ENCODE measurements at regions not wholly inside any gene's neighbourhood (a gene's known extent, or its start where the extent isn't known, plus 50 kb on each side); places are given as distances from the start of the nearest gene placed in this dataset.
"Not testable (repeated sequence)": the region's sequence is repeated elsewhere in the genome, so short reads cannot be mapped to it uniquely, and the experiment has no call there.

DNA sequence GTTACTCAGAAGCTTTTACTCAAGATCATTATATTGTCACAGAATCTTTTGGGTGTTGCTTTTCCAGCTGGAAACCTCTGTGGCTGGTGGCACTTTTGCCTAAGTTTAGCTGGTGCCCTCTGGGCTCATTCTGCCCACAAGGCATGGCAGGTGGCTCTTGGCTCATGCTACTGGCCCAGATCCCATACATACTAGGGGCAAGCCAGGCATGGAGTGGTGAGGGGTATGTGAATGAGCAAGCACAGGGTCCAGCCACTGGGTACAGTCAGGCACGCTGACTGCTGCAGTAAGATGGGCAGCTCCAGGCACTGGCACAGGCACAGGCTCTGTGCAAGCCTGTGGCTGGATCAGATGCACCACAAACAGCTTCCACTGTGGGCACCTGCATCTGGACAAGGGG is 375.0 kb upstream of the SEMA3C start:
- no peak overlapping the region for H3K4me3 ChIP-seq (ENCODE audit: low read depth in 1 of 5, low read length in 5 of 5)
- H3K36me3 ChIP-seq (ENCODE audit: control insufficient read depth in 5 of 5, insufficient read depth in 5 of 5, low read length in 5 of 5), result no peaks in the 10 kb centered on the region
- no peak overlapping the region for H3K9ac ChIP-seq (ENCODE audit: low read length in 5 of 5)
- no peaks in the 10 kb centered on the region for H3K9me3 ChIP-seq (ENCODE audit: control insufficient read depth in 5 of 5, low read length in 5 of 5)
- H3K27ac ChIP-seq (ENCODE audit: low read depth, low read length), result no peak overlapping the region
- H3K27me3 ChIP-seq (ENCODE audit: control insufficient read depth in 5 of 5, insufficient read depth in 4 of 5, low read length in 5 of 5), result no peaks in the 10 kb centered on the region
- H3K4me1 ChIP-seq (ENCODE audit: control insufficient read depth in 5 of 5, insufficient read depth in 5 of 5, low read length in 5 of 5), result peaks cover 0 to 10% (median 0%) of the 10 kb centered on the region in 5 donors

- not testable (repeated sequence) for H3K27ac ChIP-seq (ENCODE audit: low read depth, low read length); H3K36me3 ChIP-seq (ENCODE audit: control insufficient read depth in 5 of 5, insufficient read depth in 5 of 5, low read length in 5 of 5); H3K27me3 ChIP-seq (ENCODE audit: control insufficient read depth in 5 of 5, insufficient read depth in 4 of 5, low read length in 5 of 5); H3K9me3 ChIP-seq (ENCODE audit: control insufficient read depth in 5 of 5, low read length in 5 of 5); H3K4me1 ChIP-seq (ENCODE audit: control insufficient read depth in 5 of 5, insufficient read depth in 5 of 5, low read length in 5 of 5); H3K9ac ChIP-seq (ENCODE audit: low read length in 5 of 5); H3K4me3 ChIP-seq (ENCODE audit: low read depth in 1 of 5, low read length in 5 of 5)
Observed at GRCh38 chr7:81286754-81287153, 367.9 kb upstream of the SEMA3C start.

GRCh38 chr7:81285142-81285871 is 366.5 kb upstream of the SEMA3C start:
- Histone ChIP-seq H3K4me1 (ENCODE audit: control insufficient read depth in 5 of 5, insufficient read depth in 5 of 5, low read length in 5 of 5) (no peaks in the 10 kb centered on the region), H3K36me3 (ENCODE audit: control insufficient read depth in 5 of 5, insufficient read depth in 5 of 5, low read length in 5 of 5) (no peaks in the 10 kb centered on the region), H3K4me3 (ENCODE audit: low read depth in 1 of 5, low read length in 5 of 5) (no peak overlapping the region), H3K9ac (ENCODE audit: low read length in 5 of 5) (no peak overlapping the region), H3K9me3 (ENCODE audit: control insufficient read depth in 5 of 5, low read length in 5 of 5) (peaks cover 0 to 7% (median 0%) of the 10 kb centered on the region in 5 donors), H3K27ac (ENCODE audit: low read depth, low read length) (no peak overlapping the region), H3K27me3 (ENCODE audit: control insufficient read depth in 5 of 5, insufficient read depth in 4 of 5, low read length in 5 of 5) (no peaks in the 10 kb centered on the region)

DNA sequence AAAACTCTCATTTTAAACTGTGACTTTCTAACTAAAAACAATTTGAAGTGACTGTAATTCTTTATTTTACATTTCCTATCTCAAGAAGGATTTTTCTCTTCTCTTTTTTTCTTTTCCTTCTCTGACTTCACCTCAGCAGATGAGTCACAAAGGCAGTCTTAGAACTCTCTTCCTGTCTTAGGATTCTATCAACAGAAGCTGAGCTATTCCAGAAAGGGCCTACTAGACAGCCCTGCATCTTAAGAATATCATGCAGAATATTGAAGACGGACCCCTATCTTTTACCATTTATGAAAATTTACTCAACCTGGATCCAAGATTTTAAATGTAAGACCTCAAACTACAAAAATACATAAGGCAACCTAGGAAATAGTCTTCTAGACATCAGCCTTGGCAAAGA is 365.7 kb upstream of the SEMA3C start:
- H3K36me3 ChIP-seq (ENCODE audit: control insufficient read depth in 5 of 5, insufficient read depth in 5 of 5, low read length in 5 of 5), result no peaks in the 10 kb centered on the region
- H3K27me3 ChIP-seq (ENCODE audit: control insufficient read depth in 5 of 5, insufficient read depth in 4 of 5, low read length in 5 of 5), result no peaks in the 10 kb centered on the region
- no peaks in the 10 kb centered on the region for H3K4me1 ChIP-seq (ENCODE audit: control insufficient read depth in 5 of 5, insufficient read depth in 5 of 5, low read length in 5 of 5)
- no peak overlapping the region for H3K4me3 ChIP-seq (ENCODE audit: low read depth in 1 of 5, low read length in 5 of 5)
- H3K27ac ChIP-seq (ENCODE audit: low read depth, low read length), result no peak overlapping the region
- H3K9me3 ChIP-seq (ENCODE audit: control insufficient read depth in 5 of 5, low read length in 5 of 5), result peaks cover 0 to 7% (median 0%) of the 10 kb centered on the region in 5 donors
- H3K9ac ChIP-seq (ENCODE audit: low read length in 5 of 5), result no peak overlapping the region

DNA sequence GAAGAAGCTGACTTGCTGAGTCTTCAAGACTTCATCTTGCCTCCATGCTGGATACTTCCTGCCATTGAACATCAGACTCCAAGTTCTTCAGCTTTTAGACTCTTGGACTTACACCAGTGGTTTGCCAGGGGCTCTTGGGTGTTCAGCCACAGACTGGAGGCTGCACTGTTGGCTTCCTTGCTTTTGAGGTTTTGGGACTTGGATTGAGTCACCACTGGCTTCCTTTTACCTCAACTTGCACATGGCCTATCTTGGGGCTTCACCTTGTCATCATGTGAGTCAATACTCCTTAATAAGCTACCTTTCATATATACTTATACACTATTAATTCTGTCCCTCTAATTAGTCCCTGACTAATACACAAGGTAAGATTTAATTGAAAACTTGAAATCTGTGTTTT is 361.7 kb upstream of the SEMA3C start:
- Histone ChIP-seq H3K4me3 (ENCODE audit: low read depth in 1 of 5, low read length in 5 of 5) (no peak overlapping the region), H3K9ac (ENCODE audit: low read length in 5 of 5) (no peak overlapping the region), H3K9me3 (ENCODE audit: control insufficient read depth in 5 of 5, low read length in 5 of 5) (peaks cover 0 to 5% (median 0%) of the 10 kb centered on the region in 5 donors), H3K4me1 (ENCODE audit: control insufficient read depth in 5 of 5, insufficient read depth in 5 of 5, low read length in 5 of 5) (peaks cover 0 to 4% (median 0%) of the 10 kb centered on the region in 5 donors), H3K27ac (ENCODE audit: low read depth, low read length) (no peak overlapping the region), H3K36me3 (ENCODE audit: control insufficient read depth in 5 of 5, insufficient read depth in 5 of 5, low read length in 5 of 5) (no peaks in the 10 kb centered on the region), H3K27me3 (ENCODE audit: control insufficient read depth in 5 of 5, insufficient read depth in 4 of 5, low read length in 5 of 5) (no peaks in the 10 kb centered on the region)

GRCh38 chr7:81277691-81278090 is 358.8 kb upstream of the SEMA3C start:
- no peaks in the 10 kb centered on the region for H3K27me3 ChIP-seq (ENCODE audit: control insufficient read depth in 5 of 5, insufficient read depth in 4 of 5, low read length in 5 of 5)
- H3K9ac ChIP-seq (ENCODE audit: low read length in 5 of 5), result no peak overlapping the region
- H3K36me3 ChIP-seq (ENCODE audit: control insufficient read depth in 5 of 5, insufficient read depth in 5 of 5, low read length in 5 of 5), result no peaks in the 10 kb centered on the region
- peaks cover 0 to 4% (median 0%) of the 10 kb centered on the region in 5 donors for H3K4me1 ChIP-seq (ENCODE audit: control insufficient read depth in 5 of 5, insufficient read depth in 5 of 5, low read length in 5 of 5)
- no peak overlapping the region for H3K4me3 ChIP-seq (ENCODE audit: low read depth in 1 of 5, low read length in 5 of 5)
- H3K9me3 ChIP-seq (ENCODE audit: control insufficient read depth in 5 of 5, low read length in 5 of 5), result no peaks in the 10 kb centered on the region
- H3K27ac ChIP-seq (ENCODE audit: low read depth, low read length), result no peak overlapping the region

GRCh38 chr7:81273601-81274397 is 354.9 kb upstream of the SEMA3C start:
- Histone ChIP-seq H3K27me3 (ENCODE audit: control insufficient read depth in 5 of 5, insufficient read depth in 4 of 5, low read length in 5 of 5) (no peaks in the 10 kb centered on the region), H3K9me3 (ENCODE audit: control insufficient read depth in 5 of 5, low read length in 5 of 5) (no peaks in the 10 kb centered on the region), H3K4me1 (ENCODE audit: control insufficient read depth in 5 of 5, insufficient read depth in 5 of 5, low read length in 5 of 5) (peaks cover 0 to 4% (median 0%) of the 10 kb centered on the region in 5 donors), H3K36me3 (ENCODE audit: control insufficient read depth in 5 of 5, insufficient read depth in 5 of 5, low read length in 5 of 5) (no peaks in the 10 kb centered on the region), H3K9ac (ENCODE audit: low read length in 5 of 5) (no peak overlapping the region), H3K4me3 (ENCODE audit: low read depth in 1 of 5, low read length in 5 of 5) (no peak overlapping the region), H3K27ac (ENCODE audit: low read depth, low read length) (no peak overlapping the region)

- H3K9me3 ChIP-seq (ENCODE audit: control insufficient read depth in 5 of 5, low read length in 5 of 5), result peaks cover 0 to 1% (median 0%) of the 10 kb centered on the region in 5 donors
- H3K4me3 ChIP-seq (ENCODE audit: low read depth in 1 of 5, low read length in 5 of 5), result no peak overlapping the region
Observed at GRCh38 chr7:81272176-81272575, 353.3 kb upstream of the SEMA3C start.

DNA sequence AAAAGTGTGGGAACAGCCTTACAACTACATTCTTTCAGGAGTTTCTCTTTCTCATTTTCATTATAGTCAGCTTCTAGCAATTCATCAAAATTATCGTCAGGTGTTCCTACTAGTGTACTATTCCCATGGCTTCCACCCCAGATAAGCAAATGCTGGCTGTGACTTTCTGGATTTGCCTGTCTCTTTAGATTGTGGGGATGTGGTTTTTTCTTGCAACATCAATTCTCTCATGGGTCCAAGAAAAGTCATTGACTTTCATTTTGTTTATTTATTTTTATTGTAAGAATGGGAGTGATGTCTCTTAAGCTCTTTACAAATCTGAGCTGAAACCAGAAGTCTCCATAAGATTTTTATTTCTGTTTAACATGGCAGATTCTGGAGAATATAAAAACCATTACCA is 349.7 kb upstream of the SEMA3C start:
- Histone ChIP-seq H3K9me3 (ENCODE audit: control insufficient read depth in 5 of 5, low read length in 5 of 5) (peaks cover 0 to 3% (median 0%) of the 10 kb centered on the region in 5 donors), H3K27me3 (ENCODE audit: control insufficient read depth in 5 of 5, insufficient read depth in 4 of 5, low read length in 5 of 5) (no peaks in the 10 kb centered on the region), H3K4me3 (ENCODE audit: low read depth in 1 of 5, low read length in 5 of 5) (no peak overlapping the region), H3K27ac (ENCODE audit: low read depth, low read length) (no peak overlapping the region), H3K9ac (ENCODE audit: low read length in 5 of 5) (no peak overlapping the region), H3K36me3 (ENCODE audit: control insufficient read depth in 5 of 5, insufficient read depth in 5 of 5, low read length in 5 of 5) (no peaks in the 10 kb centered on the region), H3K4me1 (ENCODE audit: control insufficient read depth in 5 of 5, insufficient read depth in 5 of 5, low read length in 5 of 5) (peaks cover 0 to 2% (median 0%) of the 10 kb centered on the region in 5 donors)

More at GRCh38 chr7:81272176-81272575, 353.3 kb upstream of the SEMA3C start:
- Histone ChIP-seq H3K4me1 (ENCODE audit: control insufficient read depth in 5 of 5, insufficient read depth in 5 of 5, low read length in 5 of 5) (peaks cover 0 to 4% (median 2%) of the 10 kb centered on the region in 5 donors), H3K9ac (ENCODE audit: low read length in 5 of 5) (no peak overlapping the region), H3K27me3 (ENCODE audit: control insufficient read depth in 5 of 5, insufficient read depth in 4 of 5, low read length in 5 of 5) (no peaks in the 10 kb centered on the region), H3K27ac (ENCODE audit: low read depth, low read length) (no peak overlapping the region), H3K36me3 (ENCODE audit: control insufficient read depth in 5 of 5, insufficient read depth in 5 of 5, low read length in 5 of 5) (no peaks in the 10 kb centered on the region)

DNA sequence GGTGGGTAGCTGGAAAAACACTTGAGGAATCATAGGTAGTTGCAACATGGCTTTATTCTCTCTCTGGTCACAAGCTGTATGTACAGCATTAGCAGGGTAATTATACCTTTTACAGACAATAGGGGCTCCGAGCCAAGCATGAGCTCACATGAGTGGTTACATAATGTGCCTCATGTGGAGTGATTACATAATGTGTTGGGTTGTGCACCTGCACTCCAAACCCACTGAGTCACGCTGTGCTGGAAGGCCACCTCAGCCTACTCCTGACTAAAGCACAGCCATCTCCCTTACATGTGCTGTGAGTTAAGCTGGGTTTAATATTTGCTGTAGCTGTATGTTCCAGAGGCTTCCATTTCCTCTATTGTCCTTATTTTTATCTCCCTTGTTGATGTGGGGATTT is 348.7 kb upstream of the SEMA3C start:
- H3K27me3 ChIP-seq (ENCODE audit: control insufficient read depth in 5 of 5, insufficient read depth in 4 of 5, low read length in 5 of 5), result no peaks in the 10 kb centered on the region
- H3K4me1 ChIP-seq (ENCODE audit: control insufficient read depth in 5 of 5, insufficient read depth in 5 of 5, low read length in 5 of 5), result peaks cover 0 to 2% (median 0%) of the 10 kb centered on the region in 5 donors
- no peak overlapping the region for H3K27ac ChIP-seq (ENCODE audit: low read depth, low read length)
- H3K36me3 ChIP-seq (ENCODE audit: control insufficient read depth in 5 of 5, insufficient read depth in 5 of 5, low read length in 5 of 5), result no peaks in the 10 kb centered on the region
- no peak overlapping the region for H3K9ac ChIP-seq (ENCODE audit: low read length in 5 of 5)
- peaks cover 0 to 3% (median 0%) of the 10 kb centered on the region in 5 donors for H3K9me3 ChIP-seq (ENCODE audit: control insufficient read depth in 5 of 5, low read length in 5 of 5)
- no peak overlapping the region for H3K4me3 ChIP-seq (ENCODE audit: low read depth in 1 of 5, low read length in 5 of 5)
